IPS-18c (cell line): ENCODE measurements at regions not wholly inside any gene's neighbourhood (a gene's known extent, or its start where the extent isn't known, plus 50 kb on each side); places are given as distances from the start of the nearest gene placed in this dataset.

Experiments
- H3K4me3 ChIP-seq: 2 replicates; pipeline ENCODE4 v1.7.0; 2013; ENCODE audit warnings: low read depth, mild to moderate bottlenecking, low read length, moderate library complexity; ENCODE audit not compliant: insufficient read depth
- H3K9me3 ChIP-seq: one replicate; pipeline ENCODE4 v1.6.1; 2013; ENCODE audit warnings: mild to moderate bottlenecking, low read length, moderate library complexity; ENCODE audit not compliant: control insufficient read depth, insufficient read depth

- no peaks in the 10 kb centered on the region for H3K9me3 ChIP-seq
- no peak overlapping the region for H3K4me3 ChIP-seq
Measured at GRCh38 chr15:29477256-29477655, 207.6 kb upstream of the NSMCE3 start.

- Histone ChIP-seq H3K9me3 (no peaks in the 10 kb centered on the region), H3K4me3 (no peak overlapping the region)
Measured at GRCh38 chr15:29476503-29477080, 207.0 kb upstream of the NSMCE3 start.

- Histone ChIP-seq H3K4me3 (no peak overlapping the region), H3K9me3 (no peaks in the 10 kb centered on the region)
Measured at GRCh38 chr15:29475096-29475495, 205.5 kb upstream of the NSMCE3 start.

GRCh38 chr15:29473621-29474105 is 204.0 kb upstream of the NSMCE3 start:
- Histone ChIP-seq H3K9me3 (no peaks in the 10 kb centered on the region), H3K4me3 (no peak overlapping the region)

- no peaks in the 10 kb centered on the region for H3K9me3 ChIP-seq
Measured at GRCh38 chr15:29472901-29473445, 203.4 kb upstream of the NSMCE3 start.

GRCh38 chr15:29471757-29472156 is 202.1 kb upstream of the NSMCE3 start:
- Histone ChIP-seq H3K9me3 (no peaks in the 10 kb centered on the region), H3K4me3 (no peak overlapping the region)

More at GRCh38 chr15:29472901-29473445, 203.4 kb upstream of the NSMCE3 start:
- no peak overlapping the region for H3K4me3 ChIP-seq

- Histone ChIP-seq H3K4me3 (no peak overlapping the region), H3K9me3 (no peaks in the 10 kb centered on the region)
Measured at GRCh38 chr15:29471306-29471705, 201.7 kb upstream of the NSMCE3 start.

GRCh38 chr15:29470794-29471193 is 201.2 kb upstream of the NSMCE3 start:
- Histone ChIP-seq H3K4me3 (no peak overlapping the region), H3K9me3 (no peaks in the 10 kb centered on the region)

GRCh38 chr15:29470311-29470710 is 200.7 kb upstream of the NSMCE3 start:
- H3K9me3 ChIP-seq = no peaks in the 10 kb centered on the region
- no peak overlapping the region for H3K4me3 ChIP-seq

- H3K4me3 ChIP-seq = no peak overlapping the region
- no peaks in the 10 kb centered on the region for H3K9me3 ChIP-seq
Measured at GRCh38 chr15:29468899-29469298, 199.3 kb upstream of the NSMCE3 start.

- Histone ChIP-seq H3K9me3 (no peaks in the 10 kb centered on the region), H3K4me3 (no peak overlapping the region)
Measured at GRCh38 chr15:29467091-29467490, 197.5 kb upstream of the NSMCE3 start.

GRCh38 chr15:29466292-29466691 is 196.7 kb upstream of the NSMCE3 start:
- no peaks in the 10 kb centered on the region for H3K9me3 ChIP-seq
- no peak overlapping the region for H3K4me3 ChIP-seq

- Histone ChIP-seq H3K4me3 (no peak overlapping the region), H3K9me3 (no peaks in the 10 kb centered on the region)
Measured at GRCh38 chr15:29465816-29466215, 196.2 kb upstream of the NSMCE3 start.

- Histone ChIP-seq H3K4me3 (no peak overlapping the region), H3K9me3 (no peaks in the 10 kb centered on the region)
Measured at GRCh38 chr15:29465196-29465595, 195.6 kb upstream of the NSMCE3 start.

- no peaks in the 10 kb centered on the region for H3K9me3 ChIP-seq
- H3K4me3 ChIP-seq = no peak overlapping the region
Measured at GRCh38 chr15:29461877-29462276, 192.3 kb upstream of the NSMCE3 start.

- H3K9me3 ChIP-seq = no peaks in the 10 kb centered on the region
- H3K4me3 ChIP-seq = no peak overlapping the region
Measured at GRCh38 chr15:29458361-29458760, 188.7 kb upstream of the NSMCE3 start.

- Histone ChIP-seq H3K9me3 (no peaks in the 10 kb centered on the region), H3K4me3 (no peak overlapping the region)
Measured at GRCh38 chr15:29457729-29458128, 188.1 kb upstream of the NSMCE3 start.

GRCh38 chr15:29456964-29457363 is 187.3 kb upstream of the NSMCE3 start:
- no peak overlapping the region for H3K4me3 ChIP-seq
- H3K9me3 ChIP-seq = no peaks in the 10 kb centered on the region

GRCh38 chr15:29456255-29456654 is 186.6 kb upstream of the NSMCE3 start:
- Histone ChIP-seq H3K9me3 (no peaks in the 10 kb centered on the region), H3K4me3 (no peak overlapping the region)
